OCI-LY3 (cell line): ENCODE measurements at regions not wholly inside any gene's neighbourhood (a gene's known extent, or its start where the extent isn't known, plus 50 kb on each side); places are given as distances from the start of the nearest gene placed in this dataset.

Experiments used
- H2AFZ ChIP-seq: fragments of 200-600, 300-600 bp; shearing (Covaris generic); 2 replicates; pipeline ENCODE4 v1.6.0; 2014; ENCODE audit warnings: antibody characterized with exemption, low read depth, low read length
- H3K27ac ChIP-seq: fragments of 200-600, 300-600 bp; sonication (generic); 2 replicates; pipeline ENCODE4 v1.5.1; 2014; ENCODE audit warnings: mild to moderate bottlenecking, low read length, moderate library complexity, mixed read lengths
- H3K27me3 ChIP-seq: fragments of 200-600, 300-600 bp; sonication (generic); 2 replicates; pipeline ENCODE4 v1.6.1; 2014; ENCODE audit warnings: low read depth, low read length, mixed read lengths
- H3K36me3 ChIP-seq: fragments of 200-600, 300-600 bp; sonication (generic); replicated peaks from 2 replicates; pipeline ENCODE3; 2014; ENCODE audit warnings: low read depth, low read length, mixed read lengths
- H3K4me1 ChIP-seq: fragments of 300-600, 200-600 bp; sonication (generic); 2 replicates; pipeline ENCODE4 v1.6.1; 2014; ENCODE audit warnings: low read length, mixed read lengths
- H3K4me2 ChIP-seq: fragments of 200-600, 300-600 bp; sonication (generic); 2 replicates; pipeline ENCODE4 v1.6.1; 2014; ENCODE audit warnings: low read length, mixed read lengths
- H3K4me3 ChIP-seq: fragments of 300-600, 200-600 bp; sonication (generic); 2 replicates; pipeline ENCODE4 v1.5.1; 2014; ENCODE audit warnings: antibody characterized with exemption, mild to moderate bottlenecking, low read length, moderate library complexity
- H3K79me2 ChIP-seq: fragments of 300-600, 200-600 bp; shearing (Covaris generic); 2 replicates; pipeline ENCODE4 v1.6.1; 2014; ENCODE audit warnings: mild to moderate bottlenecking, low read length, mixed read lengths
- H3K9ac ChIP-seq: fragments of 300-600, 200-600 bp; shearing (Covaris generic); 2 replicates; pipeline ENCODE4 v1.6.0; 2014; ENCODE audit warnings: mild to moderate bottlenecking, low read length, moderate library complexity
- H3K9me3 ChIP-seq: fragments of 200-600, 300-600 bp; shearing (Covaris generic); 2 replicates; pipeline ENCODE4 v1.6.1; 2014; ENCODE audit warnings: low read length, mixed read lengths; ENCODE audit not compliant: insufficient read depth
- H4K20me1 ChIP-seq: fragments of 200-600, 300-600 bp; sonication (generic); 2 replicates; pipeline ENCODE4 v1.6.1; 2016; ENCODE audit warnings: low read length, mixed read lengths; ENCODE audit not compliant: insufficient read depth
- EZH2phosphoT487 ChIP-seq: fragments of 200-600 bp; shearing (Covaris generic); IDR thresholded peaks from 2 replicates; pipeline ENCODE4 v1.6.1; 2018; ENCODE audit warnings: antibody characterized with exemption, mixed run types, low read depth
- TF ChIP-seq, protein P1 (sequence below): fragments of 200-600, 300-600 bp; sonication (generic); IDR thresholded peaks from 2 replicates; pipeline ENCODE4 v1.5.1; 2014; ENCODE audit warnings: antibody characterized with exemption, low read length, low read depth

DNA sequence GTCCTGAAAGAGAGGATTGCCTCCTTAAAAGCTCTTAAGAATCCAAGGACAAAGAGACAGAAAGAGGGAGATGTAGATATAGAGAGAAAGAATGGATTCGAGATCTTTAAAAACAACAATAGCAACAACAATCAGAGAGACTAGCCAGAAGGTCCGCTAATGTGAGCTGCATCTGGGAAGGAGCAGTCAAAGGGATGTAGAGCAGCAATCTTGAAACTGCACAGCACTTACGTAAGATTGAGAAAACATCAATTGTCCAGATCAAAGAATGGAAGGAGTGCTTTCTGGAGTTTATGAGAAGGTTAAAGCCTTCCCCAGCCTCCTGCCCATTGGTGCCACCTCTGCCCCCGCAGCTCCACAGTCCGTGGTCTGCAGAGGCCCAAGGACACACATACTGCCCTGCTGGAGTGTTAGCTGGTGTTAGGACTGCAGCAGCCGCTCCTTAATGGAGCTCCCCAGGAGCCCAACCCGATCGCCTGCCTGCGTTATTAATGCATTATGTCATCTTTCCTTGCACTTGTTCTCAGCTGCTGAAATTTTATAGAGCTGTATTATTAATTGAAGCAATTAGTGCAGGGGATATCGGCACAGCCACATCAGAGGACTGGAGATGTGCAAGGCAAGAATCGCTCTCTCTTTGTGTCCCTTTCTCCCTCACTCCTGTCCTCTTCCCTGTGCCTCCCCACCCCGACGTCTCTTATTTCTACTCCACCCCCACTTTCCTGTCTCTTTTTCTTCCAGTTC, 73.0 kb upstream of the CALM2 start:
- H2AFZ ChIP-seq: no peak overlapping the region
- H3K9me3 ChIP-seq: no peaks in the 10 kb centered on the region
- H4K20me1 ChIP-seq: no peaks in the 10 kb centered on the region
- H3K4me3 ChIP-seq: no peak overlapping the region
- no peak overlapping the region for H3K9ac ChIP-seq
- no peaks in the 10 kb centered on the region for H3K36me3 ChIP-seq
- no peak for TF ChIP-seq EZH2phosphoT487
- TF ChIP-seq, protein P1, sequence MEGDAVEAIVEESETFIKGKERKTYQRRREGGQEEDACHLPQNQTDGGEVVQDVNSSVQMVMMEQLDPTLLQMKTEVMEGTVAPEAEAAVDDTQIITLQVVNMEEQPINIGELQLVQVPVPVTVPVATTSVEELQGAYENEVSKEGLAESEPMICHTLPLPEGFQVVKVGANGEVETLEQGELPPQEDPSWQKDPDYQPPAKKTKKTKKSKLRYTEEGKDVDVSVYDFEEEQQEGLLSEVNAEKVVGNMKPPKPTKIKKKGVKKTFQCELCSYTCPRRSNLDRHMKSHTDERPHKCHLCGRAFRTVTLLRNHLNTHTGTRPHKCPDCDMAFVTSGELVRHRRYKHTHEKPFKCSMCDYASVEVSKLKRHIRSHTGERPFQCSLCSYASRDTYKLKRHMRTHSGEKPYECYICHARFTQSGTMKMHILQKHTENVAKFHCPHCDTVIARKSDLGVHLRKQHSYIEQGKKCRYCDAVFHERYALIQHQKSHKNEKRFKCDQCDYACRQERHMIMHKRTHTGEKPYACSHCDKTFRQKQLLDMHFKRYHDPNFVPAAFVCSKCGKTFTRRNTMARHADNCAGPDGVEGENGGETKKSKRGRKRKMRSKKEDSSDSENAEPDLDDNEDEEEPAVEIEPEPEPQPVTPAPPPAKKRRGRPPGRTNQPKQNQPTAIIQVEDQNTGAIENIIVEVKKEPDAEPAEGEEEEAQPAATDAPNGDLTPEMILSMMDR: no peak
- H3K79me2 ChIP-seq: no peaks in the 10 kb centered on the region
- peaks cover 11% of the 10 kb centered on the region; the same call in 1 of the 2 replicates for H3K27me3 ChIP-seq
- H3K4me2 ChIP-seq: no peak overlapping the region
- H3K4me1 ChIP-seq: peaks cover under 1% of the 10 kb centered on the region; the same call in 1 of the 2 replicates
- H3K27ac ChIP-seq: no peak overlapping the region

DNA sequence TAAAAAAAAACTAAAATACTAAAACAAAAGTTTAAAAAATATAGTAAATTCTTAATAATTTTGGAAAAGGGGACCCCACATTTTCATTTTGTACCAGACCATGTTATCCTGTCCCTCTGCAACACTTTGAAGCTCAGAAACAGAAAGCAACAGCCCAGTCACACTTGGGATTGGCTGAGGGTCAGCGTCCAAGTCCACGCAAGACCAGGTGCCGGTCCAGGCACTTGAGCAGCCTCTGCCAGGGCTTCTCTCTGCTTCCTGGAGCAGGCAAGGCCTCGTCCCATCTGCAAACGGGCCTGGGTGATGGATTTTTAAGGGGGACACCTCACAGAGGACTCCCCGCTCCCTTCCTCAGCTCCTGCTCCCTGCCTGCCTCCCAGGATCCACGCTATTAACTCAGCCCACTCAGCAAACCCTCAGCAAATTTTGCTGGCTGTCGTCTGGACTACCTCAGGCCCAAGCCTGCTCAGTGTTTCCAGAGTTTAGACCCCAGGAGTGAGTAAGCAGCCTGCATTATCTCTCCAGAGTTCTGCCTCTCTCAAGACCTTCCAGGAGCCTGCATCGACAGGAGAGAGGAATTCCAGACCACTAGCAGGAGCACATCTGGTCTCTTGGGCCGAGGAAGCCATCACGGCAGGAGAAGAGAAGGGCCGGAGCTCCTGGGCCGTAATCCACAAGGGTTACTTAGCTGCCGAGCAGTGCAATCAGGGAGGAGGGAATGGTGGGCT, 67.4 kb upstream of the CALM2 start:
- no peak overlapping the region for H3K9ac ChIP-seq
- H3K4me2 ChIP-seq: no peak overlapping the region
- H3K36me3 ChIP-seq: no peaks in the 10 kb centered on the region
- H3K9me3 ChIP-seq: no peaks in the 10 kb centered on the region
- H3K27me3 ChIP-seq: peaks cover 23% of the 10 kb centered on the region
- no peaks in the 10 kb centered on the region for H3K79me2 ChIP-seq
- no peaks in the 10 kb centered on the region for H4K20me1 ChIP-seq
- H3K27ac ChIP-seq: no peak overlapping the region
- no peak overlapping the region for H2AFZ ChIP-seq
- no peaks in the 10 kb centered on the region for H3K4me1 ChIP-seq
- H3K4me3 ChIP-seq: no peak overlapping the region
- TF ChIP-seq, protein P1: no peak

DNA sequence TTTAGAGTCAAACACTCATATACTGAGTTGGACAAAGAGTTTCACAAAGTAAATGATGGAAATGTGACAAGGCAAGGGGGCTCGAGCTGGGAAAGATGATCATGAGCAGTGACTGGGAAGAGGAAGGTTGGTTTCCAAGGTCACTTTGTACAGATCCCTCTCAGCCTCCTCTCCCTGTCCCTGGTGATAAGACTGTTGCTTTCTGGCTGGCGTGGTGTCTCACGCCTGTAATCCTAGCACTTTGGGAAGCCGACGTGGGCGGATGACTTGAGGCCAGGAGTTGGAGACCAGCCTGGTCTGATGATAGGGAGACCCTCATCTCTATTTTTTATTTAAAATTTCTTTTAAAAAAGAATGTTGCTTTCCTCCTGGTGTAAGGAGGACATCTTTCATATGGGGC, 65.4 kb upstream of the CALM2 start:
- H2AFZ ChIP-seq: no peak overlapping the region
- H4K20me1 ChIP-seq: no peaks in the 10 kb centered on the region
- H3K9me3 ChIP-seq: no peaks in the 10 kb centered on the region
- H3K4me2 ChIP-seq: no peak overlapping the region
- peaks cover 19% of the 10 kb centered on the region for H3K27me3 ChIP-seq
- no peaks in the 10 kb centered on the region for H3K36me3 ChIP-seq
- H3K79me2 ChIP-seq: no peaks in the 10 kb centered on the region
- no peak overlapping the region for H3K4me3 ChIP-seq
- TF ChIP-seq, protein P1: no peak
- no peak for TF ChIP-seq EZH2phosphoT487
- H3K4me1 ChIP-seq: no peaks in the 10 kb centered on the region
- no peak overlapping the region for H3K27ac ChIP-seq
- no peak overlapping the region for H3K9ac ChIP-seq

DNA sequence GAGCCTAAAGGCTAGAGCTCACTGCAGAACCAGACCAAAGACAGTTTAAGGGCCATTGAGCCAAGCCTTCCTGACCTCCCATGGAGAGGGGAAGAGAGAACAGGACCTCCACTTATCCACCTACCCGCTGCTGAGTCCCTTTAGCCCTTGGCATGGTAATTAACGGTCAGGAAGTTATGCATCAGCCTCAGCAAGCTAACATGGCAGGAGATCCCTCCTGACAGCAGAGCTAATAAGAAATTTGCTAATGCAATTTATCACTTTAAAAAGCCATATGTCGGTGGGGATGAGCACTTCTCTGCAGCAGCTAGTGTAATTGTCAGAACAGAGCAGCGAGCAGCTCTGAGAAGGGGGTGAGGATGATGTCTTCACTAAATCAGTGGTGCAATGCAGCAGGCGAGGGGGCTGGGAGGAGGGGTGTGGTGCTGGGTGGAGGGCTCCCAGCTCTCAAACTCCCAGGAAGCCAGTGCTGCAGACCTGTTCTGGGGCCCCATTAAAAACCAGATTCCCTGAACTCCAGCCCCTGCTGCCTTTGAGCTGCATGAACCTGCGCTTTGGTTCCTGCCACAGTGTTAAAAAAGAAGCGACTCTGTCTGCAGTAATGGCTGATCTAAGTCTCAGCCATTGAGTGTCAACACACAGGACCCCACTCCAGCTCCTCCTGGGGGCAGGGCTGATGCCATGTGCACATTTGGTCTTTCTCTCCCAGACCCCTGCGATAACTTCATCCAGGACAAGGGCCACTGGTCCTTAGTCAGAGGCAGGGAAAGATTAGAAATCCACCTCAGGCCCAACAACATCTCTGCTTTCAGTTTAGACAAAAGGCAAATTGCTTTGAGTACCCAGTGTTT, 63.0 kb upstream of the CALM2 start:
- H3K9me3 ChIP-seq: no peaks in the 10 kb centered on the region
- H3K4me3 ChIP-seq: no peak overlapping the region
- no peak overlapping the region for H3K27ac ChIP-seq
- TF ChIP-seq EZH2phosphoT487: no peak
- TF ChIP-seq, protein P1: no peak
- H3K4me1 ChIP-seq: peaks cover under 1% of the 10 kb centered on the region; the same call in 1 of the 2 replicates
- no peaks in the 10 kb centered on the region for H3K79me2 ChIP-seq
- H3K4me2 ChIP-seq: no peak overlapping the region
- H2AFZ ChIP-seq: no peak overlapping the region
- no peak overlapping the region for H3K9ac ChIP-seq
- H3K36me3 ChIP-seq: no peaks in the 10 kb centered on the region
- no peaks in the 10 kb centered on the region for H4K20me1 ChIP-seq
- H3K27me3 ChIP-seq: peaks cover 14% of the 10 kb centered on the region
